ENCODE measurements at regions not wholly inside any gene's neighbourhood (a gene's known extent, or its start where the extent isn't known, plus 50 kb on each side); places are given as distances from the start of the nearest gene placed in this dataset.
"Not testable (repeated sequence)": the region's sequence is repeated elsewhere in the genome, so short reads cannot be mapped to it uniquely, and the experiment has no call there.

- DNase-seq, result no peak
These were observed 95.7 kb upstream of the AMZ2 start for GRCh38 chr17:68152161-68152571.

GRCh38 chr17:68155692-68156091 is 92.2 kb upstream of the AMZ2 start:
- Histone ChIP-seq H3K36me3 (replicated peaks; ENCODE audit: insufficient read depth, low read length) (no peaks in the 10 kb centered on the region), H4K20me1 (ENCODE audit: insufficient read depth, low read length) (no peaks in the 10 kb centered on the region), H3K9me3 (replicated peaks; ENCODE audit: insufficient read depth, low read length) (no peaks in the 10 kb centered on the region), H3F3A (ENCODE audit: insufficient read depth, low read length) (no peaks in the 10 kb centered on the region), H3K4me1 (ENCODE audit: low read length) (no peaks in the 10 kb centered on the region), H2AFZ (ENCODE audit: low read length) (no peak overlapping the region), H3K4me3 (ENCODE audit: low read length) (no peak overlapping the region), H3K9me2 (replicated peaks; ENCODE audit: insufficient read depth, low read length) (no peaks in the 10 kb centered on the region), H3K9ac (ENCODE audit: low read length) (no peak overlapping the region), H3K27ac (ENCODE audit: low read length) (no peak overlapping the region), H3K27me3 (replicated peaks; ENCODE audit: insufficient read depth, low read length) (no peaks in the 10 kb centered on the region), H3K4me2 (ENCODE audit: low read depth, low read length) (no peak overlapping the region), H3K79me2 (ENCODE audit: low read length) (no peaks in the 10 kb centered on the region)
- no peak for TF ChIP-seq EZH2phosphoT487 (IDR thresholded peaks at IDR 0.05; ENCODE audit: low read length)
- no peak for TF ChIP-seq CTCF (IDR thresholded peaks at IDR 0.05; ENCODE audit: low read length)
- no peak for TF ChIP-seq EZH2 (optimal IDR thresholded peaks at IDR 0.05; ENCODE audit: low read depth, low read length)
- no peak for DNase-seq

More at GRCh38 chr17:68152161-68152571, 95.7 kb upstream of the AMZ2 start:
- no peaks in the 10 kb centered on the region for H3K9me2 ChIP-seq (replicated peaks; ENCODE audit: insufficient read depth, low read length)
- no peak overlapping the region for H3K4me2 ChIP-seq (ENCODE audit: low read depth, low read length)
- no peaks in the 10 kb centered on the region for H3K27me3 ChIP-seq (replicated peaks; ENCODE audit: insufficient read depth, low read length)
- H3K79me2 ChIP-seq (ENCODE audit: low read length), result no peaks in the 10 kb centered on the region
- no peaks in the 10 kb centered on the region for H3F3A ChIP-seq (ENCODE audit: insufficient read depth, low read length)
- no peak overlapping the region for H3K9ac ChIP-seq (ENCODE audit: low read length)
- no peak for TF ChIP-seq EZH2 (optimal IDR thresholded peaks at IDR 0.05; ENCODE audit: low read depth, low read length)
- TF ChIP-seq CTCF (IDR thresholded peaks at IDR 0.05; ENCODE audit: low read length), result no peak
- no peak for TF ChIP-seq EZH2phosphoT487 (IDR thresholded peaks at IDR 0.05; ENCODE audit: low read length)
- H4K20me1 ChIP-seq (ENCODE audit: insufficient read depth, low read length), result no peaks in the 10 kb centered on the region
- no peaks in the 10 kb centered on the region for H3K36me3 ChIP-seq (replicated peaks; ENCODE audit: insufficient read depth, low read length)
- H3K4me1 ChIP-seq (ENCODE audit: low read length), result no peaks in the 10 kb centered on the region
- H3K27ac ChIP-seq (ENCODE audit: low read length), result no peak overlapping the region
- no peak overlapping the region for H3K4me3 ChIP-seq (ENCODE audit: low read length)
- no peak overlapping the region for H2AFZ ChIP-seq (ENCODE audit: low read length)
- no peaks in the 10 kb centered on the region for H3K9me3 ChIP-seq (replicated peaks; ENCODE audit: insufficient read depth, low read length)

- no peaks in the 10 kb centered on the region for H3K4me1 ChIP-seq (ENCODE audit: low read length)
- H3K36me3 ChIP-seq (replicated peaks; ENCODE audit: insufficient read depth, low read length), result no peaks in the 10 kb centered on the region
- H3K27me3 ChIP-seq (replicated peaks; ENCODE audit: insufficient read depth, low read length), result no peaks in the 10 kb centered on the region
- no peaks in the 10 kb centered on the region for H3K79me2 ChIP-seq (ENCODE audit: low read length)
- H3K4me3 ChIP-seq (ENCODE audit: low read length), result no peak overlapping the region
- H3K9ac ChIP-seq (ENCODE audit: low read length), result no peak overlapping the region
- no peaks in the 10 kb centered on the region for H3F3A ChIP-seq (ENCODE audit: insufficient read depth, low read length)
- H3K9me2 ChIP-seq (replicated peaks; ENCODE audit: insufficient read depth, low read length), result no peaks in the 10 kb centered on the region
- TF ChIP-seq EZH2 (optimal IDR thresholded peaks at IDR 0.05; ENCODE audit: low read depth, low read length), result no peak
- TF ChIP-seq EZH2phosphoT487 (IDR thresholded peaks at IDR 0.05; ENCODE audit: low read length), result no peak
- no peak for TF ChIP-seq CTCF (IDR thresholded peaks at IDR 0.05; ENCODE audit: low read length)
- no peak overlapping the region for H3K4me2 ChIP-seq (ENCODE audit: low read depth, low read length)
- H3K9me3 ChIP-seq (replicated peaks; ENCODE audit: insufficient read depth, low read length), result no peaks in the 10 kb centered on the region
- H2AFZ ChIP-seq (ENCODE audit: low read length), result no peak overlapping the region
- H4K20me1 ChIP-seq (ENCODE audit: insufficient read depth, low read length), result no peaks in the 10 kb centered on the region
- no peak overlapping the region for H3K27ac ChIP-seq (ENCODE audit: low read length)
- DNase-seq, result no peak
These were observed 86.0 kb upstream of the AMZ2 start for GRCh38 chr17:68161644-68162428.

DNA sequence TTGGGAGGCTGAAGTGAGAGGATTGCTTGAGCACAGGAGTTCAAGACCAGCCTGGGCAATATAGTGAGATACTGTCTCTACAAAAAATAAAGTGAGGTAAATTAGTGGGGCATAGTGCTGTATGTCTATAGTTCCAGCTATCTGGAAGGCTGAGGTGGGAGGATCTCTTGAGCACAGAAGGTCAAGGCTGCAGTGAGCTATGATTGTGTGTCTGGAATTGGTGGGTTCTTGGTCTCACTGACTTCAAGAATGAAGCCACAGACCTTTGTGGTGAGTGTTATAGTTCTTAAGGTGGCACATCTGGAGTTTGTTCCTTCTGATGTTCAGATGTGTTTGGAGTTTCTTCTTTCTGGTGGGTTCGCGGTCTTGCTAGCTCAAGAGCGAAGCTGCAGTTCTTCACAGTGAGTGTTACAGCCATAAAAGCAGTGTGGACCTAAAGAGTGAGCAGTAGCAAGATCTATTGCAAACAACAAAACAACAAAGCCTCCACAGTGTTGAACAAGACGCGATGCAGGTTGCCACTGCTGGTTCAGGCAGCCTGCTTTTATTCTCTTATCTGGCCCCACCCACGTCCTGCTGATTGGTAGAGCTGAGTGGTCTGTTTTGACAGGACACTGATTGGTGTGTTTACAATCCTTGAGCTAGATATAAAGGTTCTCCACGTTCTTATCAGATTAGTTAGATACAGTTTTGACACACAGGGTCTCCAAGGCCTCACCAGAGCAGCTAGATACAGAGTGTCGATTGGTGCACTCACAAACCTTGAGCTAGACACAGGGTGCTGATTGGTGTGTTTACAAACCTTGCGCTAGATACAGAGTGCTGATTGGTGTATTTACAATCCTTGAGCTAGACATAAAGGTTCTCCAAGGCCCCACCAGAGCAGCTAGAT is 79.3 kb upstream of the AMZ2 start:
- not testable (repeated sequence) for H2AFZ ChIP-seq (ENCODE audit: low read length); H3K27ac ChIP-seq (ENCODE audit: low read length); H3F3A ChIP-seq (ENCODE audit: insufficient read depth, low read length)

DNA sequence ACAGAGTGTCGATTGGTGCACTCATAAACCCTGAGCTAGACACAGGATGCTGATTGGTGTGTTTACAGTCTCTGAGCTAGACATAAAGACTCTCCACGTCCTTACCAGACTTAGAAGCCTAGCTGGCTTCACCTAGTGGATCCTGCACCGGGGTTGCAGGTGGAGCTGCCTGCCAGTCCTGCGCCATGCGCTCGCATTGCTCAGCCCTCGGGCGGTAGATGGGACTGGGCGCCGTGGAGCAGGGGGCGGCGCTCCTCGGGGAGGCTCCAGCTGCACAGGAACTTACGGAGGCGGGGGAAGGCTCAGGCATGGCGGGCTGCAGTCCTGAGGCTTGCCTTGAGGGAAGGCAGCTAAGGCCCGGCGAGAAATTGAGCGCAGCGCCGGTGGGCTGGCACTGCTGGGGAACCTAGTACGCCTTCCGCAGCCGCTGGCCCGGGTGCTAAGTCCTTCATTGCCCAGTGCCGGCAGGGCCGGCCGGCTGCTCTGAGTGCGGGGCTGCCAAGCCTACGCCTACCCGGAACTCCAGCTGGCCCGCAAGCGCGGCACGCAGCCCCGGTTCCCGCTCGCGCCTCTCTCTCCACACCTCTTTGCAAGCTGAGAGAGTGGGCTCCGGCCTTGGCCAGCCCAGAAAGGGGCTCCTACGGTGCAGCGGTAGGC is 78.5 kb upstream of the AMZ2 start:
- not testable (repeated sequence) for H3K79me2 ChIP-seq (ENCODE audit: low read length); H2AFZ ChIP-seq (ENCODE audit: low read length); H3K27me3 ChIP-seq (replicated peaks; ENCODE audit: insufficient read depth, low read length); H3K4me2 ChIP-seq (ENCODE audit: low read depth, low read length); H4K20me1 ChIP-seq (ENCODE audit: insufficient read depth, low read length); DNase-seq; H3K4me1 ChIP-seq (ENCODE audit: low read length); H3K9me3 ChIP-seq (replicated peaks; ENCODE audit: insufficient read depth, low read length); H3K4me3 ChIP-seq (ENCODE audit: low read length); H3K9me2 ChIP-seq (replicated peaks; ENCODE audit: insufficient read depth, low read length); H3K9ac ChIP-seq (ENCODE audit: low read length); H3K36me3 ChIP-seq (replicated peaks; ENCODE audit: insufficient read depth, low read length); H3F3A ChIP-seq (ENCODE audit: insufficient read depth, low read length); H3K27ac ChIP-seq (ENCODE audit: low read length)

More for the DNA sequence above, 79.3 kb upstream of the AMZ2 start:
- H3K27me3 ChIP-seq (replicated peaks; ENCODE audit: insufficient read depth, low read length); H3K9me2 ChIP-seq (replicated peaks; ENCODE audit: insufficient read depth, low read length); DNase-seq; H3K4me1 ChIP-seq (ENCODE audit: low read length); H4K20me1 ChIP-seq (ENCODE audit: insufficient read depth, low read length); H3K36me3 ChIP-seq (replicated peaks; ENCODE audit: insufficient read depth, low read length); H3K79me2 ChIP-seq (ENCODE audit: low read length); H3K4me2 ChIP-seq (ENCODE audit: low read depth, low read length); H3K9me3 ChIP-seq (replicated peaks; ENCODE audit: insufficient read depth, low read length); H3K9ac ChIP-seq (ENCODE audit: low read length); H3K4me3 ChIP-seq (ENCODE audit: low read length): not testable (repeated sequence)

All from MM.1S (cell line).